ENCODE measurements at regions not wholly inside any gene's neighbourhood (a gene's known extent, or its start where the extent isn't known, plus 50 kb on each side); places are given as distances from the start of the nearest gene placed in this dataset.
"Not testable (repeated sequence)": the region's sequence is repeated elsewhere in the genome, so short reads cannot be mapped to it uniquely, and the experiment has no call there.

- DNase-seq = no peak
These were observed 210.9 kb upstream of the SPRY2 start for GRCh38 chr13:80551650-80552497.

GRCh38 chr13:80550971-80551441 is 210.1 kb upstream of the SPRY2 start:
- DNase-seq = no peak

- no peak for DNase-seq
These were observed 208.0 kb upstream of the SPRY2 start for GRCh38 chr13:80548915-80549314.

GRCh38 chr13:80547885-80548825 is 207.2 kb upstream of the SPRY2 start:
- no peak for DNase-seq

GRCh38 chr13:80547341-80547740 is 206.4 kb upstream of the SPRY2 start:
- DNase-seq = no peak

- no peak for DNase-seq
These were observed 192.2 kb upstream of the SPRY2 start for GRCh38 chr13:80533175-80533574.

- DNase-seq = no peak
These were observed 190.0 kb upstream of the SPRY2 start for GRCh38 chr13:80530902-80531301.

- DNase-seq = no peak
These were observed 189.3 kb upstream of the SPRY2 start for GRCh38 chr13:80530191-80530590.

- no peak for DNase-seq
These were observed 188.8 kb upstream of the SPRY2 start for GRCh38 chr13:80529734-80530133.

- DNase-seq = no peak
These were observed 187.8 kb upstream of the SPRY2 start for GRCh38 chr13:80528733-80529132.

GRCh38 chr13:80527400-80527799 is 186.5 kb upstream of the SPRY2 start:
- no peak for DNase-seq

GRCh38 chr13:80524447-80525215 is 183.7 kb upstream of the SPRY2 start:
- DNase-seq = no peak

- DNase-seq = no peak
These were observed 182.2 kb upstream of the SPRY2 start for GRCh38 chr13:80523134-80523533.

- DNase-seq = not testable (repeated sequence)
These were observed 181.5 kb upstream of the SPRY2 start for GRCh38 chr13:80522463-80522862.

- DNase-seq = no peak
These were observed 176.0 kb upstream of the SPRY2 start for GRCh38 chr13:80516818-80517348.

- no peak for DNase-seq
These were observed 174.4 kb upstream of the SPRY2 start for GRCh38 chr13:80515296-80515695.

GRCh38 chr13:80513196-80513595 is 172.3 kb upstream of the SPRY2 start:
- no peak for DNase-seq

- DNase-seq = no peak
These were observed 169.8 kb upstream of the SPRY2 start for GRCh38 chr13:80510686-80511085.

- no peak for DNase-seq
These were observed 168.3 kb upstream of the SPRY2 start for GRCh38 chr13:80509264-80509663.

- DNase-seq = no peak
These were observed 167.1 kb upstream of the SPRY2 start for GRCh38 chr13:80508031-80508430.

GRCh38 chr13:80504453-80504852 is 163.5 kb upstream of the SPRY2 start:
- DNase-seq = no peak

GRCh38 chr13:80502359-80502758 is 161.4 kb upstream of the SPRY2 start:
- DNase-seq = no peak

- DNase-seq = no peak
These were observed 160.6 kb upstream of the SPRY2 start for GRCh38 chr13:80501556-80501955.

Data from NCI-H1092 treated with DMSO at 0.1 percent for 48 hours (cell line).